GM20000 (cell line): ENCODE measurements at regions not wholly inside any gene's neighbourhood (a gene's known extent, or its start where the extent isn't known, plus 50 kb on each side); places are given as distances from the start of the nearest gene placed in this dataset.

ENCODE experiments used
- DNase-seq: peaks from one replicate; pipeline ENCODE4 v3.0.0; 2012; ENCODE audit warnings: low spot score
- CTCF ChIP-seq: IDR thresholded peaks from 2 replicates; pipeline ENCODE4 v1.5.1; 2012; ENCODE audit warnings: mild to moderate bottlenecking, control low read depth; ENCODE audit errors: extremely low read depth, missing control alignments

- no peak for TF ChIP-seq CTCF
- no peak for DNase-seq
Measured at GRCh38 chr9:134214386-134214765, 50.0 kb upstream of the RNU6ATAC start.

- no peak for DNase-seq
- TF ChIP-seq CTCF = no peak
Measured at GRCh38 chr9:134214766-134215419, 50.5 kb upstream of the RNU6ATAC start.

GRCh38 chr9:134215420-134215698 is 51.0 kb upstream of the RNU6ATAC start:
- no peak for TF ChIP-seq CTCF
- DNase-seq = no peak

- no peak for DNase-seq
- TF ChIP-seq CTCF = no peak
Measured at GRCh38 chr9:134215699-134216448, 51.5 kb upstream of the RNU6ATAC start.

- no peak for TF ChIP-seq CTCF
- no peak for DNase-seq
Measured at GRCh38 chr9:134216449-134216951, 52.1 kb upstream of the RNU6ATAC start.

GRCh38 chr9:134216961-134217360 is 52.6 kb upstream of the RNU6ATAC start:
- DNase-seq = no peak
- no peak for TF ChIP-seq CTCF

- TF ChIP-seq CTCF = no peak
- no peak for DNase-seq
Measured at GRCh38 chr9:134217431-134218210, 53.3 kb upstream of the RNU6ATAC start.
